ENCODE measurements at regions not wholly inside any gene's neighbourhood (a gene's known extent, or its start where the extent isn't known, plus 50 kb on each side); places are given as distances from the start of the nearest gene placed in this dataset.

DNA sequence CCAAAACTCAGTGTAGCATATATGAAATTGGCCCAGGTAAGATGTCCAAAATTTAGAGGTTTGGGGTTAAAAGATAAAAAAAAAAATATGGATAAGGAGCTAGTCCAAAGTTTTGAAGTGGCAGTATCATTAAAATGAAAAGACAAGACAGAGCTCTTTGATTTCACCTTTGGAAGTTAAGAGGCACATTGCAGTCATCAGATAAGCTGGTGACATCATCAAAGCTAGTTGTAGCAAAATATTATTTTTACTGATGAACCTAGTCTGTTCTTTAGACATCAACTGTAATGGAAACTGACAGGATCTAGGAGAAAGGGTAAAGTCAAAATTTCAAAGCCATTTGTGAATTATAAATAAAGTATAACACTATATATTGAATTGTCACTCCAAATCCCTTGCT, 603.7 kb upstream of the CDH8 start:
- Histone ChIP-seq H4K20me1 (no peaks in the 10 kb centered on the region), H3K27ac (no peak overlapping the region), H3K27me3 (no peaks in the 10 kb centered on the region), H3K9ac (no peak overlapping the region), H3K9me3 (no peaks in the 10 kb centered on the region), H3K4me1 (peaks cover 13% of the 10 kb centered on the region), H3K36me3 (no peaks in the 10 kb centered on the region), H3K4me3 (no peak overlapping the region), H3K4me2 (no peak overlapping the region)
- TF ChIP-seq Cebpa-rat (IDR thresholded peaks at IDR 0.05), result no peak

DNA sequence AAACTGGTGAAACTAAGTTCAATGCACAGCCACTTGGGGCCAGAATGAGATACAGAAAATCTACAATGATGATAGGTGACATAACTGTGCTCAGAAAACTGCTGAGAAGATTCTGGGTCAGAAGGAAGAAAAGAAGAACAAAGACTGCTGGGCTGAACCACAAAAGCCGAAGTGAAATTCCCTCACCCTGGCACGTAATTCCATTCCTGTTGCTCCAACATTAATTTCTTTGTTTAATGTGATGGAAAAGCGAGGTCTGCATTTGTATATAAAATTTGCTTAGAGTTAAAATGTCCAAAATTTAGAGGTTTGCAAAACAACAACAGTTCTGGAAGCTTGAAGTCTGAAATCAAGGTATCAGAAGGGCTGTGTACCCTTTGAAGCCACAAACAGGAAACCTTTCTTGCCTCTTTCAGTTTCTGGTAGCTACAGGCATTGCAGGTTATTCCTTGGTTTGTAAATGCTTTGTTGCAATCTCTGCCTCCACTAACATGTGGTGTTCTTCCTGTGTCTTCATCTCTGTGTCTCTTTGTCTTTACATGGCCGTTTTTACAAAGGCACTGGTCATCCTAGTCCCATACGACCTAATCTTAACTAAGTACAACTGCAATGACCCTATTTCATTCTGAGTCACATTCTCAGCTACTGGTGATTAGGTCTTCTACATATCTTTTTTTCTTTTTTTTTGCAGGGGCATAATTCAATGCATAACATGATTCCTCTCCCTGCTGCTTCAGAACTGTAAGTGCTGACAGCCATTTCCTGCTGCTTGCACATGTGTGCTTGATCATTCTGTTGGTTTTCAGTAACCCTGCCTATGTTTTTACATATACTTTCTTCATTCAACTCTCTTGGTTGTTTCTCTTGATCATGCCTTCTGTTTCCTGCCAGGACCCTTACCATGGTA, 603.0 kb upstream of the CDH8 start:
- H3K9me3 ChIP-seq, result no peaks in the 10 kb centered on the region
- no peaks in the 10 kb centered on the region for H4K20me1 ChIP-seq
- no peak overlapping the region for H3K4me3 ChIP-seq
- H3K4me2 ChIP-seq, result peak overlapping the region; percentile 37
- H3K27me3 ChIP-seq, result no peaks in the 10 kb centered on the region
- H3K36me3 ChIP-seq, result no peaks in the 10 kb centered on the region
- H3K27ac ChIP-seq, result no peak overlapping the region
- TF ChIP-seq Cebpa-rat (IDR thresholded peaks at IDR 0.05), result no peak
- peaks cover 13% of the 10 kb centered on the region for H3K4me1 ChIP-seq
- no peak overlapping the region for H3K9ac ChIP-seq

DNA sequence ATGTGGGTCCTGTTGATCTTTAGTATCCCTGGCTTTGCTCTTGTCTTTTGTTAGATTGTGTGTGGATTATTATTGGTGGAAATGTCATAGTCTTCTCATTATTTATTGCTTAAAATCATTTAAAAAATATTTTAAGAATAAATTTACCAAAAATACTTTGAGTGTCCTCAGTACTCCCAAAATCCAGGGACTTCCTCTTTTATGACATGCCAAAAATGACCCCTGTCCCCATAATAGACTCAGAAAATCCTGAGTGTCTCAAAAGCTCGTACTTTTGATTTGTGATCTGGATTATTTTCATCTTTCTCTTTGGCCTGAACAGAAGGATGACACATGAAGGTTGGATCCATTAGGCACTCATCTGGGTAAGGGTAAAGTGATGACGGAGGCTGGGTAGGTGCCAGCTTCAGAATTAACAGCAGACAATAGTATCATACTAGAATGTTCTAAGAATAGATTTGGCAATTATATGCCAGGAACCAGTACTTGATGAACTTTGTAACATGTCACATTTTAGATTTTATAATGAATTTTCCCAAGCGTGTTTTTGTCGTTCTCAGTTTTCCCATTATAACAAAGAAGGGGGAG, 602.2 kb upstream of the CDH8 start:
- H3K4me1 ChIP-seq, result peaks cover 13% of the 10 kb centered on the region
- H3K36me3 ChIP-seq, result no peaks in the 10 kb centered on the region
- no peak overlapping the region for H3K9ac ChIP-seq
- no peak overlapping the region for H3K4me2 ChIP-seq
- no peaks in the 10 kb centered on the region for H3K27me3 ChIP-seq
- no peaks in the 10 kb centered on the region for H4K20me1 ChIP-seq
- TF ChIP-seq Cebpa-rat (IDR thresholded peaks at IDR 0.05), result no peak
- H3K4me3 ChIP-seq, result no peak overlapping the region
- no peak overlapping the region for H3K27ac ChIP-seq
- H3K9me3 ChIP-seq, result no peaks in the 10 kb centered on the region

DNA sequence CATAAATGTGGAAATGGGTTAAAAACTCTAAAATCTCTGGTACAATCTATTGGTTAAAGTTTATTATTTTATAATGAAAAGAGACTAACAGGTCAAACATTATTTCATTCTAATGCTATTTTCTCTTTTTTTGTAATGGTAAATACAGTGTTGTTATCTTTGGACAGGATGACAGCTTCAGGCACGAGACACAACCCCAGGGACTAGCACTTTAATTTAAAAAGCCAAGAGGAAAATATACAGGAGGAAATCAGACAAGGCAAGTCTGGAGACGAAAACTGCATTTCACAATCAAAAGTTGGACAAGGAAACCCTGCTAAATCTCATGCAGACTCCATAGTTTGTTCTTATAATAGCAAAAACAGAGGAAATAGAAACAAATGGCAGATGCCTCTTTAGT, 589.1 kb upstream of the CDH8 start:
- no peaks in the 10 kb centered on the region for H3K4me1 ChIP-seq
- no peak overlapping the region for H3K4me3 ChIP-seq
- H3K9me3 ChIP-seq, result no peaks in the 10 kb centered on the region
- H3K4me2 ChIP-seq, result no peak overlapping the region
- H3K9ac ChIP-seq, result no peak overlapping the region
- no peak for TF ChIP-seq Cebpa-rat (IDR thresholded peaks at IDR 0.05)
- H4K20me1 ChIP-seq, result no peaks in the 10 kb centered on the region
- no peaks in the 10 kb centered on the region for H3K27me3 ChIP-seq
- no peak overlapping the region for H3K27ac ChIP-seq
- H3K36me3 ChIP-seq, result no peaks in the 10 kb centered on the region

DNA sequence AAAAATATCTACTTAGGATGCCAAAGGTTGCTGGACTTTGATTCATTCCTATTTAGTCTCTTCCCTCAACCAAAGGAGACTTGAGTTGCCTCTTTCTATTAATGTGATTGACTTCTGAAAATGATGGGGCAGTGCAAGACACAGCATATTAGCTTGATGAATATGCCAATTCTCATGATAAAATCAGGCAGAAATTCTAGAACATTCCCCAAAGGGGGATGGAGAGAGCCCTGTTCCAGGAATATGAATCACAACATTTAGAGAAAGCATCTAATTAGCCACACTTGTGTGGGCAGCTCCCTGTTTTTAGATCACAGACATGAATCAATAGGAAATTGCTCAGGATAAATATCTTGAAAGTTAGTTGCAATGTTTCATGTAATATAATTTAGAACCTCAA, 584.0 kb upstream of the CDH8 start:
- Histone ChIP-seq H3K9me3 (no peaks in the 10 kb centered on the region), H3K36me3 (no peaks in the 10 kb centered on the region), H4K20me1 (no peaks in the 10 kb centered on the region), H3K4me3 (no peak overlapping the region), H3K9ac (no peak overlapping the region), H3K27me3 (no peaks in the 10 kb centered on the region), H3K27ac (no peak overlapping the region), H3K4me1 (no peaks in the 10 kb centered on the region), H3K4me2 (no peak overlapping the region)
- TF ChIP-seq Cebpa-rat (IDR thresholded peaks at IDR 0.05), result no peak

DNA sequence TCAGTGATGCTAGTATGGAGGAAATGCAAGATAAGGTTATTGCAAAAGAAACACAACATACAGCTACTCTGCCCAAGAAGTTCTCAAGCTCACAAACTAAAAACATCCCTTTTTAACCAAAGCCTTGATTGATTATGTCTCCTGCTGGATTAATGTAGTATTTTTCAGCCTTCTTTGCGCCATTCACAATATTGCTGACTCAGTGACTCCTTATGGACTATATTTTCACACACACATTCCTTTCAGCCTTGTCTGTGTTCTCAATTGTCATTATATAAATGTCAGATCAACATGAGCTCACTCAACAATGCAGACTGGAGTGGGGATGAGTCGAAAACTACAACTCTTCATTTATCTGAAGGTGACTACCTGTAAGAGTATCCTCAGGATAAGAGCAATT, 579.3 kb upstream of the CDH8 start:
- no peaks in the 10 kb centered on the region for H3K36me3 ChIP-seq
- no peaks in the 10 kb centered on the region for H3K9me3 ChIP-seq
- H4K20me1 ChIP-seq, result no peaks in the 10 kb centered on the region
- H3K27ac ChIP-seq, result no peak overlapping the region
- no peak overlapping the region for H3K4me2 ChIP-seq
- no peak overlapping the region for H3K9ac ChIP-seq
- no peak for TF ChIP-seq Cebpa-rat (IDR thresholded peaks at IDR 0.05)
- no peak overlapping the region for H3K4me3 ChIP-seq
- no peaks in the 10 kb centered on the region for H3K27me3 ChIP-seq
- H3K4me1 ChIP-seq, result no peaks in the 10 kb centered on the region

DNA sequence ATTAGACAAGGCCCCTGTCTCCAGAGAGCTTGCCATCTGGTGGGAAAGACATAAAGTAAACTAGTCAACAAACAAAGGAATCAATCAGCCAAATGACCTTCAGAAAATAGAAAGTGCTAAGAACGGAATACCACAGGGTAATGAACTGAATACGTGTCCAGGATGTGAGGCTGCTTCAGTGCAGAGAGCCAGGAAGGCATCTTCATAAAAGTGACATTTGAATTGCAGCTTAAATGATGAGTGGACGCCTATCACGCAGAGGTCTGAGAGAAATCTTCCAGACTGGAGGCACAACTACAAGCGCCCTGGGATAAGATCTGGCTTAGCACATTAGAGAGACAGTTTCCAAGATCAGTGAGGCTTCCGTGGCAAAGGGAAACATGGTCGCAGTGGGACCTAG, 574.1 kb upstream of the CDH8 start:
- Histone ChIP-seq H3K9me3 (no peaks in the 10 kb centered on the region), H3K36me3 (no peaks in the 10 kb centered on the region), H3K27ac (no peak overlapping the region), H3K9ac (no peak overlapping the region), H3K4me3 (no peak overlapping the region), H3K27me3 (no peaks in the 10 kb centered on the region), H3K4me2 (no peak overlapping the region), H3K4me1 (no peaks in the 10 kb centered on the region), H4K20me1 (no peaks in the 10 kb centered on the region)
- no peak for TF ChIP-seq Cebpa-rat (IDR thresholded peaks at IDR 0.05)

DNA sequence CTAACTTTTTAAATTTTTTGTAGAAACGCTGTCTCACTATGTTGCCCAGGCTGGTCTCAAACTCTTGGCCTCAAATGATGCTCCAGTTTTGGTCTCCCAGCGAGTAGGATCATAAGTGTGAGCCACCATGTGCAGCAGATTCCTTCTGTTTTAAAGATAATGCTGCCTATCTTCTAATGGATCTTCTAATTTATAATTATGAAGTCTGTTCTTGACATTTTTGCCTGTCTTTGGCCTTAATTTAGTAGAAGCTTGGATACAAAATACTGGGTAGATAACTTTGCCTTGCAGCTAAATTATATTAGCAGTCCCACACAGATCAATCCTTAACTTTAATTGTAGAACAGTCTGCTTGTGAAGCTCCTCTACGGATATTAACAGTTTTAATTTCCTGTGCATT, 566.6 kb upstream of the CDH8 start:
- H3K9me3 ChIP-seq, result no peaks in the 10 kb centered on the region
- no peak overlapping the region for H3K9ac ChIP-seq
- no peaks in the 10 kb centered on the region for H3K27me3 ChIP-seq
- H3K4me3 ChIP-seq, result no peak overlapping the region
- no peak overlapping the region for H3K27ac ChIP-seq
- TF ChIP-seq Cebpa-rat (IDR thresholded peaks at IDR 0.05), result no peak
- H3K4me2 ChIP-seq, result no peak overlapping the region
- no peaks in the 10 kb centered on the region for H4K20me1 ChIP-seq
- H3K36me3 ChIP-seq, result no peaks in the 10 kb centered on the region
- no peaks in the 10 kb centered on the region for H3K4me1 ChIP-seq

DNA sequence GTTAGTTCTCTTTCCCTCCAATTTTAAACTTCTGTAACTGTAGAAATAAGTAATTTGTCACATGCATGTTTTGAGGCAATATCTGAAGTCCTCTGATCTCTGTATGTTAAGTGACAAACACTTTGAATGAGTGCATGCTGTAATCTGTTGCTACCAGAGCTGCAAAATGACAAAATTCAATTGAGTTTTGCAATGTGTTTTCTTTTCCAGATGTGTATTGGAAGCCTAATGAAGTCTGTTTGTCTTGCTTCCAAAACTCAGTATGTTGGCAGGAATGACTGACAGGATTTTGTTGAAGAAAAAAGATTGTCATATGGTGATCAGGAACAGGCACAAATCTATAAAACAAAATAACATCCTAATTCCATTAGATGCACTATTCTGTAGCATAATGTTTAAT, 561.6 kb upstream of the CDH8 start:
- Histone ChIP-seq H3K4me3 (no peak overlapping the region), H3K36me3 (no peaks in the 10 kb centered on the region), H3K27me3 (no peaks in the 10 kb centered on the region), H3K9ac (no peak overlapping the region), H4K20me1 (no peaks in the 10 kb centered on the region), H3K9me3 (no peaks in the 10 kb centered on the region), H3K27ac (no peak overlapping the region), H3K4me1 (no peaks in the 10 kb centered on the region), H3K4me2 (no peak overlapping the region)
- TF ChIP-seq Cebpa-rat (IDR thresholded peaks at IDR 0.05), result no peak

DNA sequence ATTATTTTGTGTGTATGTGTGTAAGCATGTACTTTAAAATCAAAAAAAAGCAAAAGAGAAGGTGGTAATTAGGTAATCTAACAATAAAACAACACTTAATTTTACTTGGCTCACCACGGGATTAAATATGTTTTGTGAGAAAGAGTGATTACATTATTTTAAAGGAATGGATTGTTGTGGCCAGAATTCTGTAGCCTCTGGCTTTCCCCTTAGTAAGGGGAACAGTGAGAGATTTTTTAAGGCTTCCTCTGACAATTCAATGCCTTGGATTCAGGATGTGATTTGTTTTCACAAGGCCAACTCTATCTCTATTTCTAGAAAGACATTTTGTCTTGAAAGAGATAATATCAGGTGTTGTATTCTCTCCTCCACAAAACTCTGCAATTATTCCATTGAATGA, 560.3 kb upstream of the CDH8 start:
- no peaks in the 10 kb centered on the region for H3K4me1 ChIP-seq
- H3K4me2 ChIP-seq, result no peak overlapping the region
- no peak overlapping the region for H3K27ac ChIP-seq
- no peak overlapping the region for H3K9ac ChIP-seq
- TF ChIP-seq Cebpa-rat (IDR thresholded peaks at IDR 0.05), result no peak
- no peaks in the 10 kb centered on the region for H4K20me1 ChIP-seq
- H3K9me3 ChIP-seq, result no peaks in the 10 kb centered on the region
- no peaks in the 10 kb centered on the region for H3K27me3 ChIP-seq
- H3K36me3 ChIP-seq, result no peaks in the 10 kb centered on the region
- H3K4me3 ChIP-seq, result no peak overlapping the region

Measured in BLaER1 (cell line).